Left renal cortex interstitium (tissue), 4 donors: ENCODE measurements at regions not wholly inside any gene's neighbourhood (a gene's known extent, or its start where the extent isn't known, plus 50 kb on each side); places are given as distances from the start of the nearest gene placed in this dataset.

ENCODE experiments used
- DNase-seq, 4 donors: peaks; one replicate each; pipeline ENCODE4 v3.0.0-alpha.2; 2013; ENCODE audit warnings: low read depth in 4 of 4, low spot score in 2 of 4, missing footprints in 1 of 4

- no peak for DNase-seq
These were observed 95.5 kb upstream of the PRLR start for GRCh38 chr5:35325836-35326235.

- no peak for DNase-seq
These were observed 94.4 kb upstream of the PRLR start for GRCh38 chr5:35324679-35325078.

GRCh38 chr5:35324201-35324600 is 93.9 kb upstream of the PRLR start:
- DNase-seq, result no peak

- no peak for DNase-seq
These were observed 89.7 kb upstream of the PRLR start for GRCh38 chr5:35320029-35320428.

- DNase-seq, result no peak
These were observed 89.2 kb upstream of the PRLR start for GRCh38 chr5:35319333-35320002.

- DNase-seq, result no peak
These were observed 87.3 kb upstream of the PRLR start for GRCh38 chr5:35317586-35317985.

GRCh38 chr5:35316611-35317274 is 86.5 kb upstream of the PRLR start:
- DNase-seq, result no peak

- DNase-seq, result no peak
These were observed 83.0 kb upstream of the PRLR start for GRCh38 chr5:35313291-35313690.

GRCh38 chr5:35312267-35312666 is 82.0 kb upstream of the PRLR start:
- DNase-seq, result no peak

- no peak for DNase-seq
These were observed 79.3 kb upstream of the PRLR start for GRCh38 chr5:35309365-35310130.

GRCh38 chr5:35308421-35308820 is 78.1 kb upstream of the PRLR start:
- DNase-seq, result no peak

- DNase-seq, result no peak
These were observed 76.6 kb upstream of the PRLR start for GRCh38 chr5:35306716-35307365.

- no peak for DNase-seq
These were observed 75.2 kb upstream of the PRLR start for GRCh38 chr5:35305336-35306020.

- DNase-seq, result no peak
These were observed 74.0 kb upstream of the PRLR start for GRCh38 chr5:35304291-35304690.

GRCh38 chr5:35303152-35303551 is 72.9 kb upstream of the PRLR start:
- no peak for DNase-seq

GRCh38 chr5:35302544-35302943 is 72.3 kb upstream of the PRLR start:
- no peak for DNase-seq

- DNase-seq, result no peak
These were observed 67.5 kb upstream of the PRLR start for GRCh38 chr5:35297755-35298154.

GRCh38 chr5:35294976-35295375 is 64.7 kb upstream of the PRLR start:
- DNase-seq, result no peak

GRCh38 chr5:35294017-35294416 is 63.7 kb upstream of the PRLR start:
- DNase-seq, result no peak

GRCh38 chr5:35285435-35285834 is 55.1 kb upstream of the PRLR start:
- DNase-seq, result no peak

GRCh38 chr5:35285011-35285410 is 54.7 kb upstream of the PRLR start:
- DNase-seq, result no peak
